ENCODE measurements at regions not wholly inside any gene's neighbourhood (a gene's known extent, or its start where the extent isn't known, plus 50 kb on each side); places are given as distances from the start of the nearest gene placed in this dataset.

DNA sequence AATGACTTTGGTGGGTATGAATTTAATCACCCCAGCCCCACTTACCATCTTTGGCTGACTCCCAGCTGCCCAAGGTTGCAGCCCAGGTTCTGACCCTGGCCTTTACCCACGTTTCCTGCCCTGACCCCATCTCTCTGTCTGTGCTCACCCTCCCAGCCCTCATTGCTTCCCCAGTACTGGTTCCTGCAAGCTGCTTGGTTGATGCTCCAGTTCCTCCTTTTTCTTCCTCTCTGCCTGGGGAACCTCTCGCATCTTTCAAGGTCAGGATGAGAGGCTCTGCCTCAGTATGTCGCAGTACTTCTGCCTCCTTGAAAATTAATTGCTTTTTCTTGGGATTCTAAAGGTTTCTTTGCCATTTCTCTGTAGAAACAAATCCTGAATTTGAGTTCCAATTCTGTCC is 263.8 kb upstream of the ZNF32 start:
- Histone ChIP-seq H2AFZ (ENCODE audit: control insufficient read depth, low read length) (peak overlapping the region; percentile 11), H4K20me1 (ENCODE audit: control insufficient read depth, extremely low read depth, insufficient read depth, low read length) (no peaks in the 10 kb centered on the region), H3K27ac (ENCODE audit: control insufficient read depth, insufficient read depth, low read length) (no peak overlapping the region), H3K9me3 (ENCODE audit: control insufficient read depth, low read depth, low read length) (no peaks in the 10 kb centered on the region), H3K27me3 (ENCODE audit: control insufficient read depth, extremely low read depth, insufficient read depth, low read length) (no peaks in the 10 kb centered on the region), H3K4me1 (ENCODE audit: control insufficient read depth, extremely low read depth, insufficient read depth, low read length) (peaks cover 10% of the 10 kb centered on the region), H3K4me2 (ENCODE audit: control insufficient read depth, extremely low read depth, insufficient read depth, low read depth, low read length) (no peak overlapping the region), H3K9me1 (ENCODE audit: control insufficient read depth, extremely low read depth, insufficient read depth, low read length) (no peaks in the 10 kb centered on the region), H3K36me3 (ENCODE audit: control insufficient read depth in 2 of 2, extremely low read depth in 1 of 2, insufficient read depth in 2 of 2, low read length in 2 of 2) (no peaks in the 10 kb centered on the region), H3K79me2 (ENCODE audit: control insufficient read depth, insufficient read depth, low read length) (no peaks in the 10 kb centered on the region), H3K4me3 (ENCODE audit: control insufficient read depth in 2 of 3, extremely low read depth in 1 of 3, insufficient read depth in 2 of 3, low read depth in 1 of 3, low read length in 3 of 3) (no peak overlapping the region), H3K9ac (ENCODE audit: control insufficient read depth, extremely low read depth, insufficient read depth, low read length) (no peak overlapping the region)
- TF ChIP-seq, protein P1, sequence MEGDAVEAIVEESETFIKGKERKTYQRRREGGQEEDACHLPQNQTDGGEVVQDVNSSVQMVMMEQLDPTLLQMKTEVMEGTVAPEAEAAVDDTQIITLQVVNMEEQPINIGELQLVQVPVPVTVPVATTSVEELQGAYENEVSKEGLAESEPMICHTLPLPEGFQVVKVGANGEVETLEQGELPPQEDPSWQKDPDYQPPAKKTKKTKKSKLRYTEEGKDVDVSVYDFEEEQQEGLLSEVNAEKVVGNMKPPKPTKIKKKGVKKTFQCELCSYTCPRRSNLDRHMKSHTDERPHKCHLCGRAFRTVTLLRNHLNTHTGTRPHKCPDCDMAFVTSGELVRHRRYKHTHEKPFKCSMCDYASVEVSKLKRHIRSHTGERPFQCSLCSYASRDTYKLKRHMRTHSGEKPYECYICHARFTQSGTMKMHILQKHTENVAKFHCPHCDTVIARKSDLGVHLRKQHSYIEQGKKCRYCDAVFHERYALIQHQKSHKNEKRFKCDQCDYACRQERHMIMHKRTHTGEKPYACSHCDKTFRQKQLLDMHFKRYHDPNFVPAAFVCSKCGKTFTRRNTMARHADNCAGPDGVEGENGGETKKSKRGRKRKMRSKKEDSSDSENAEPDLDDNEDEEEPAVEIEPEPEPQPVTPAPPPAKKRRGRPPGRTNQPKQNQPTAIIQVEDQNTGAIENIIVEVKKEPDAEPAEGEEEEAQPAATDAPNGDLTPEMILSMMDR (optimal IDR thresholded peaks at IDR 0.05 in 1 of 3, IDR thresholded peaks at IDR 0.05 in 1 of 3, conservative IDR thresholded peaks at IDR 0.05 in 1 of 3; ENCODE audit: extremely low read depth in 1 of 3, insufficient read depth in 2 of 3, low read length in 3 of 3) = no peak
- no peak for TF ChIP-seq EZH2 (IDR thresholded peaks at IDR 0.05; ENCODE audit: low read length)
- FAIRE-seq = no peak
- DNase-seq (ENCODE audit: low read depth, low spot score) = no peak
- dilution Hi-C loops (cut with MboI; ENCODE audit: extremely low pct_ligation_motif_present, low sequenced_read_pairs) = no loop called here

DNA sequence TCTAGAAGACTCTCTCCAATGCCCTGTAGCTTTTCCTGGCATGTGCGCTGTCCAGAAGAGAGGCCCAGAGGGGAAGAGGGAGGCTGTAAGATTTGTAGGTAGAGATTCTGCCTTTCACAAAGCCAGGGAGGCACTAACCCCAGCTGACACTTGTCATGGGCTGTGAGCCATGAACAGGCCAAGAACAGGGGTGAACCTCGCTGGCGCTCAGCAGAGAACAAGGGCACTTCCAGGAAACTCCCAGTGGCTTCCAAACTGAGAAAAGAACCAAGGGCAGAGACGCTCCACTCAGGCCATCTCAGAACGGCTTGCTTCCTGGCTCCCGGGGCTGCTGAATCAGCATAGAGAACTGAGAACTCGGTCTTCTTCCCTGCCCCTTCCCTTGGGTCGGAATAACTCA is 257.8 kb upstream of the ZNF32 start:
- no peaks in the 10 kb centered on the region for H3K9me3 ChIP-seq (ENCODE audit: control insufficient read depth, low read depth, low read length)
- no peaks in the 10 kb centered on the region for H3K79me2 ChIP-seq (ENCODE audit: control insufficient read depth, insufficient read depth, low read length)
- no peak for TF ChIP-seq EZH2 (IDR thresholded peaks at IDR 0.05; ENCODE audit: low read length)
- TF ChIP-seq, protein P1 (optimal IDR thresholded peaks at IDR 0.05 in 1 of 3, IDR thresholded peaks at IDR 0.05 in 1 of 3, conservative IDR thresholded peaks at IDR 0.05 in 1 of 3; ENCODE audit: extremely low read depth in 1 of 3, insufficient read depth in 2 of 3, low read length in 3 of 3) = no peak
- DNase-seq (ENCODE audit: low read depth, low spot score) (no peak), FAIRE-seq (no peak)
- H3K27me3 ChIP-seq (ENCODE audit: control insufficient read depth, extremely low read depth, insufficient read depth, low read length) = no peaks in the 10 kb centered on the region
- no peak overlapping the region for H3K4me2 ChIP-seq (ENCODE audit: control insufficient read depth, extremely low read depth, insufficient read depth, low read depth, low read length)
- no peaks in the 10 kb centered on the region for H4K20me1 ChIP-seq (ENCODE audit: control insufficient read depth, extremely low read depth, insufficient read depth, low read length)
- no peak overlapping the region for H2AFZ ChIP-seq (ENCODE audit: control insufficient read depth, low read length)
- dilution Hi-C loops (cut with MboI; ENCODE audit: extremely low pct_ligation_motif_present, low sequenced_read_pairs) = no loop called here
- H3K9me1 ChIP-seq (ENCODE audit: control insufficient read depth, extremely low read depth, insufficient read depth, low read length) = no peaks in the 10 kb centered on the region
- no peak overlapping the region for H3K4me3 ChIP-seq (ENCODE audit: control insufficient read depth in 2 of 3, extremely low read depth in 1 of 3, insufficient read depth in 2 of 3, low read depth in 1 of 3, low read length in 3 of 3)
- H3K9ac ChIP-seq (ENCODE audit: control insufficient read depth, extremely low read depth, insufficient read depth, low read length) = no peak overlapping the region
- H3K4me1 ChIP-seq (ENCODE audit: control insufficient read depth, extremely low read depth, insufficient read depth, low read length) = no peaks in the 10 kb centered on the region
- no peak overlapping the region for H3K27ac ChIP-seq (ENCODE audit: control insufficient read depth, insufficient read depth, low read length)
- H3K36me3 ChIP-seq (ENCODE audit: control insufficient read depth in 2 of 2, extremely low read depth in 1 of 2, insufficient read depth in 2 of 2, low read length in 2 of 2) = no peaks in the 10 kb centered on the region
